A673 (cell line): ENCODE measurements at regions not wholly inside any gene's neighbourhood (a gene's known extent, or its start where the extent isn't known, plus 50 kb on each side); places are given as distances from the start of the nearest gene placed in this dataset.

ENCODE experiments used
- BruUV-seq: library from RNA; stranded (reverse); fragments of 400-500 nt; replicated peaks from 2 replicates; lab custom pipeline; 2021; lab: Mats Ljungman, UMichigan
- CTCF ChIA-PET: fragments of 300-600 bp; sonication (Branson Sonifier 250); formaldehyde crosslinking; loops from one replicate; lab custom pipeline; 2022; ENCODE audit warnings: antibody characterized with exemption; lab: Charles Lee
- POLR2A ChIA-PET: fragments of 300-600 bp; sonication (Branson Sonifier 250); formaldehyde crosslinking; loops from one replicate; lab custom pipeline; 2022; ENCODE audit warnings: antibody characterized with exemption; ENCODE audit not compliant: low non-redundant PET; lab: Charles Lee
- DNase-seq: peaks from one replicate; pipeline ENCODE4 v3.0.0-alpha.2; 2015; ENCODE audit warnings: low spot score
- H3K27ac ChIP-seq: fragments of 200-600 bp; sonication (generic); 2 replicates; pipeline ENCODE4 v1.5.1; 2016; ENCODE audit warnings: mixed run types, low read depth, mild to moderate bottlenecking, mixed read lengths, antibody characterized with exemption, low read length; ENCODE audit not compliant: poor library complexity, severe bottlenecking
- H3K27me3 ChIP-seq: fragments of 200-600 bp; sonication (generic); replicated peaks from 2 replicates; pipeline ENCODE4 v1.6.1; 2017; ENCODE audit warnings: mixed run types, low read depth, mild to moderate bottlenecking, mixed read lengths, antibody characterized with exemption, low read length; ENCODE audit not compliant: insufficient read depth, poor library complexity
- H3K36me3 ChIP-seq: fragments of 200-600 bp; sonication (generic); 2 replicates; pipeline ENCODE4 v1.6.1; 2016; ENCODE audit warnings: mixed run types, mild to moderate bottlenecking, mixed read lengths, antibody characterized with exemption, low read length; ENCODE audit not compliant: insufficient read depth, poor library complexity, severe bottlenecking
- H3K4me1 ChIP-seq: fragments of 200-600 bp; sonication (generic); 2 replicates; pipeline ENCODE4 v1.6.1; 2017; ENCODE audit warnings: mixed run types, mild to moderate bottlenecking, mixed read lengths, antibody characterized with exemption, low read length; ENCODE audit not compliant: insufficient read depth, poor library complexity, severe bottlenecking
- H3K4me3 ChIP-seq: fragments of 200-600 bp; sonication (generic); 2 replicates; pipeline ENCODE4 v1.5.1; 2016; ENCODE audit warnings: low read depth, mixed run types, mild to moderate bottlenecking, mixed read lengths, low read length; ENCODE audit not compliant: poor library complexity, severe bottlenecking
- H3K9me3 ChIP-seq: fragments of 200-600 bp; sonication (generic); 2 replicates; pipeline ENCODE4 v1.6.1; 2016; ENCODE audit warnings: mixed run types, low read depth, mild to moderate bottlenecking, mixed read lengths, antibody characterized with exemption, low read length; ENCODE audit not compliant: poor library complexity, severe bottlenecking
- CTCF ChIP-seq: fragments of 300-800, 200-600 bp; sonication (generic); conservative IDR thresholded peaks from 2 replicates; pipeline ENCODE4 v1.5.1; 2017; ENCODE audit warnings: low read depth, mild to moderate bottlenecking, antibody characterized with exemption, low read length, moderate library complexity, mixed read lengths
- EZH2 ChIP-seq: fragments of 200-600 bp; sonication (generic); IDR thresholded peaks from 2 replicates; pipeline ENCODE4 v1.6.1; 2017; ENCODE audit warnings: borderline replicate concordance, low read depth, mild to moderate bottlenecking, mixed read lengths, antibody characterized with exemption, low read length; ENCODE audit not compliant: poor library complexity, severe bottlenecking
- intact Hi-C: fragments of 100-400 bp; cut with micrococcal nuclease; formaldehyde crosslinking; loops from one replicate; pipeline ENCODE4 v1.10.0; 2022; ENCODE audit not compliant: unreplicated experiment

DNA sequence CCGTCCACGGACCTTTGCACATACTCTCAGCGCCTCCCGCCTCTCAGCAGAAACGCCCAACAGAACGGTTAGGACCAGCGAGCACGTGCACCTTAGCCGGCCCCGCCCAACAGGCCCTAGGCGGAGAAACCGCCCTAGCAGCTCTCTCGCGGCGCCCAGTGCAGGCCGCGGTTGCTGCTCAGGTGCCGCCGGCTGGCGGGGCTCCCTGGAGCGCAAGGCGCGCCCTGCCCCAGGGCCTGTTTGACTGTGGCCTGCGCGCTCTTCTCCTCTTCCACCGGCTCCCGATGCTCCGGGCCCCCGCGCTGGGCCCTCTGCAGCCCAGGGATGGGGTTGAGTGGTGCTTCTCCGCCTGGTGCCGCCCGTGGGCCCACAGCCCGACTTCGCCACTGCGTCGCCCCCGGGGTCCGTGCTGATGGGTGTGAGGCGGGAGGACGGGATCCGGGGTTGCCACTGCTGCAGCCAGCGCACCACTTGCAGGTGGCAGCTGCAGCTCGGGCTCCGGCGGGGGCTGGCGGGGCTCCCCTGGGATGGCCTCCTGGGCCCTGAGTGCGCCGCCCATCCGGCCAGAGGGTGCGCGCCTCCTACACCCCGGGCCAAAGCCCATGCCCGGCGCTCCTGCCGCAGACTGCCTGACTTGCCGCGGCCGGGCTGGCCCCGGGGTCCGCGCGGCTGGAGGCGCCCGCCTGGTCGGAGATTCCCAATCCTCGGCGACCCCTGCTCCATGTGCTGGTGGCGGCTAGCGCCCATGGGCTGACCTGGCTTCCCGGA lies 1889.4 kb upstream of the CDH9 start:
- POLR2A ChIA-PET, result no interaction called here
- Histone ChIP-seq H3K27ac (no peak overlapping the region), H3K4me1 (no peaks in the 10 kb centered on the region), H3K9me3 (no peaks in the 10 kb centered on the region), H3K36me3 (no peaks in the 10 kb centered on the region), H3K4me3 (no peak overlapping the region), H3K27me3 (no peaks in the 10 kb centered on the region)
- intact Hi-C loops, result no loop called here
- CTCF ChIA-PET, result no interaction called here
- DNase-seq, result no peak
- no TSS peak for BruUV-seq
- TF ChIP-seq CTCF, result no peak
- no peak for TF ChIP-seq EZH2

- CTCF ChIA-PET, result no interaction called here
- no peak for DNase-seq
- POLR2A ChIA-PET, result no interaction called here
Measured at GRCh38 chr5:28926422-28926821, 1888.0 kb upstream of the CDH9 start.

DNA sequence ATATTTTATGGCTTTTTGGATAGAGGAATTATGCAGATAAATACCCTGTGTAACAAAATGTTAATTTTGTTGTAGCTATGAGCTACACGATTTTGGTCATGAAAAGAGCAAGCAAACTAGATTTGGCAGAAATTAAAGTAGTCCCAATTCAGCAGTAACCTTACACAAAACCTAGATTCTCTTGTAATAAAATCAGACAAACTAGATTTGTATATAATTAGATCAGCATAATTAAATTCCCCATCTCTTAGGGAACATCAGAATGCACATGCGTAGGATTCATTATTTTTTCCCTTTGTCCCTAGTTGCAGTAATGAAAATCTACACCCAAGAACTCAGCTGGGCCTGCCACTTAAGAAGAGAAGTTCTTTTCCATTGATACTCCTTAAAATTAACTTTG lies 1879.2 kb upstream of the CDH9 start:
- Histone ChIP-seq H3K27me3 (no peaks in the 10 kb centered on the region), H3K4me1 (no peaks in the 10 kb centered on the region), H3K36me3 (no peaks in the 10 kb centered on the region), H3K4me3 (no peak overlapping the region), H3K27ac (no peak overlapping the region), H3K9me3 (peaks cover 2% of the 10 kb centered on the region)
- ChIA-PET POLR2A (no interaction called here), CTCF (no interaction called here)
- no TSS peak for BruUV-seq
- TF ChIP-seq EZH2, result no peak
- TF ChIP-seq CTCF, result no peak
- no peak for DNase-seq
- intact Hi-C loops, result no loop called here

More at GRCh38 chr5:28926422-28926821, 1888.0 kb upstream of the CDH9 start:
- H3K36me3 ChIP-seq, result no peaks in the 10 kb centered on the region
- TF ChIP-seq EZH2, result no peak
- TF ChIP-seq CTCF, result no peak
- H3K27ac ChIP-seq, result no peak overlapping the region
- H3K4me1 ChIP-seq, result no peaks in the 10 kb centered on the region
- no peaks in the 10 kb centered on the region for H3K27me3 ChIP-seq
- no peaks in the 10 kb centered on the region for H3K9me3 ChIP-seq
- no peak overlapping the region for H3K4me3 ChIP-seq
- BruUV-seq, result no TSS peak
- intact Hi-C loops, result no loop called here
